Breast epithelium (tissue), 4 donors: ENCODE measurements at regions not wholly inside any gene's neighbourhood (a gene's known extent, or its start where the extent isn't known, plus 50 kb on each side); places are given as distances from the start of the nearest gene placed in this dataset.

ENCODE experiments used
- DNase-seq, 2 donors: peaks; one replicate each; pipeline ENCODE4 v3.0.0-alpha.2; 2019; ENCODE audit warnings: low spot score in 2 of 2
- H3K27ac ChIP-seq, 2 donors: fragments of 200-600 bp; sonication (generic) in 1 of 2; one replicate each; pipeline ENCODE4 v1.5.1; 2016 to 2019; ENCODE audit warnings: mild to moderate bottlenecking in 1 of 2
- H3K27me3 ChIP-seq, 2 donors: fragments of 200-600 bp; sonication (generic) in 1 of 2; one replicate each; pipeline versions ENCODE4 v1.5.1 to v1.6.0; 2017 to 2019; ENCODE audit warnings: control low read depth in 1 of 2, mild to moderate bottlenecking in 1 of 2
- H3K36me3 ChIP-seq: fragments of 200-600 bp; one replicate; pipeline ENCODE4 v1.5.1; 2019
- H3K4me1 ChIP-seq, 2 donors: fragments of 200-600 bp; sonication (generic); one replicate each; pipeline ENCODE4 v1.5.1; 2016 to 2019; ENCODE audit warnings: control low read depth in 1 of 2
- H3K4me3 ChIP-seq, 3 donors: fragments of 200-600 bp; sonication (generic); 1 replicate in 2 of 3; 2 replicates in 1 of 3; pipeline ENCODE4 v1.5.1; 2016 to 2019; ENCODE audit warnings: mild to moderate bottlenecking in 3 of 3, moderate library complexity in 2 of 3
- H3K9me3 ChIP-seq, 2 donors: fragments of 200-600 bp; sonication (generic) in 1 of 2; one replicate each; pipeline ENCODE4 v1.5.1; 2016 to 2019; ENCODE audit warnings: control low read depth in 1 of 2
- CTCF ChIP-seq, 3 donors: fragments of 450-650 bp; IDR thresholded peaks; one replicate each; pipeline ENCODE4 v1.5.1; 2016 to 2017; ENCODE audit warnings: antibody characterized with exemption in 3 of 3, mild to moderate bottlenecking in 3 of 3, moderate library complexity in 3 of 3
- POLR2A ChIP-seq: fragments of 450-650 bp; IDR thresholded peaks from one replicate; pipeline ENCODE4 v1.6.1; 2016; ENCODE audit warnings: antibody characterized with exemption, mild to moderate bottlenecking, moderate library complexity
- POLR2AphosphoS5 ChIP-seq, 3 donors: sonication (generic); formaldehyde crosslinking; IDR thresholded peaks; one replicate each; pipeline ENCODE4 v1.6.1; 2017; ENCODE audit warnings: antibody characterized with exemption in 3 of 3
- intact Hi-C: fragments of 100-400 bp; cut with DNase I; formaldehyde crosslinking; loops from one replicate; pipeline ENCODE4 v1.15.1; 2023; ENCODE audit warnings: low total_unique reads

GRCh38 chr2:8242739-8243138 lies 439.1 kb upstream of the ID2 start:
- H3K36me3 ChIP-seq, result no peaks in the 10 kb centered on the region
- no peak overlapping the region for H3K27ac ChIP-seq
- H3K27me3 ChIP-seq, result no peaks in the 10 kb centered on the region
- no peak for DNase-seq
- intact Hi-C loops, result no loop called here
- H3K9me3 ChIP-seq, result peaks cover 4 to 6% of the 10 kb centered on the region in 2 donors
- TF ChIP-seq POLR2A (no peak), POLR2AphosphoS5 (IDR thresholded peaks at IDR 0.05) (no peak), CTCF (IDR thresholded peaks at IDR 0.05) (no peak)
- no peaks in the 10 kb centered on the region for H3K4me1 ChIP-seq
- no peak overlapping the region for H3K4me3 ChIP-seq

GRCh38 chr2:8243748-8244400 lies 438.0 kb upstream of the ID2 start:
- Histone ChIP-seq H3K36me3 (no peaks in the 10 kb centered on the region), H3K4me1 (no peaks in the 10 kb centered on the region), H3K9me3 (peaks cover 4 to 6% of the 10 kb centered on the region in 2 donors), H3K4me3 (no peak overlapping the region), H3K27me3 (no peaks in the 10 kb centered on the region), H3K27ac (no peak overlapping the region)
- no peak for DNase-seq
- TF ChIP-seq CTCF (IDR thresholded peaks at IDR 0.05), result no peak
- TF ChIP-seq POLR2A, result no peak
- no peak for TF ChIP-seq POLR2AphosphoS5 (IDR thresholded peaks at IDR 0.05)
- intact Hi-C loops, result no loop called here

GRCh38 chr2:8244639-8245038 lies 437.2 kb upstream of the ID2 start:
- no peak for DNase-seq
- H3K4me3 ChIP-seq, result no peak overlapping the region
- H3K27me3 ChIP-seq, result no peaks in the 10 kb centered on the region
- TF ChIP-seq POLR2AphosphoS5 (IDR thresholded peaks at IDR 0.05) (no peak), POLR2A (no peak), CTCF (IDR thresholded peaks at IDR 0.05) (no peak)
- no peaks in the 10 kb centered on the region for H3K36me3 ChIP-seq
- intact Hi-C loops, result no loop called here
- no peak overlapping the region for H3K27ac ChIP-seq
- H3K4me1 ChIP-seq, result no peaks in the 10 kb centered on the region
- H3K9me3 ChIP-seq, result peaks cover 4 to 6% of the 10 kb centered on the region in 2 donors

GRCh38 chr2:8246137-8246536 lies 435.7 kb upstream of the ID2 start:
- DNase-seq, result no peak
- Histone ChIP-seq H3K27ac (no peak overlapping the region), H3K4me1 (no peaks in the 10 kb centered on the region), H3K4me3 (no peak overlapping the region), H3K9me3 (peaks cover 4 to 6% of the 10 kb centered on the region in 2 donors), H3K36me3 (no peaks in the 10 kb centered on the region), H3K27me3 (no peaks in the 10 kb centered on the region)
- intact Hi-C loops, result no loop called here
- no peak for TF ChIP-seq CTCF (IDR thresholded peaks at IDR 0.05)
- TF ChIP-seq POLR2A, result no peak
- TF ChIP-seq POLR2AphosphoS5 (IDR thresholded peaks at IDR 0.05), result no peak

- no peak for DNase-seq
Measured at GRCh38 chr2:8247905-8248622, 433.8 kb upstream of the ID2 start.

More at GRCh38 chr2:8247905-8248622, 433.8 kb upstream of the ID2 start:
- H3K27ac ChIP-seq, result peak overlapping the region in 1 of 2 donors; percentile 61
- no peak overlapping the region for H3K4me3 ChIP-seq
- H3K27me3 ChIP-seq, result no peaks in the 10 kb centered on the region
- H3K9me3 ChIP-seq, result peaks cover 4 to 6% of the 10 kb centered on the region in 2 donors
- intact Hi-C loops, result no loop called here
- H3K4me1 ChIP-seq, result no peaks in the 10 kb centered on the region
- TF ChIP-seq POLR2A (no peak), CTCF (IDR thresholded peaks at IDR 0.05) (no peak), POLR2AphosphoS5 (IDR thresholded peaks at IDR 0.05) (no peak)
- H3K36me3 ChIP-seq, result no peaks in the 10 kb centered on the region
